ENCODE measurements at regions not wholly inside any gene's neighbourhood (a gene's known extent, or its start where the extent isn't known, plus 50 kb on each side); places are given as distances from the start of the nearest gene placed in this dataset.
"Not testable (repeated sequence)": the region's sequence is repeated elsewhere in the genome, so short reads cannot be mapped to it uniquely, and the experiment has no call there.

- no peak for DNase-seq
These were observed 92.2 kb upstream of the MAML3 start for GRCh38 chr4:140246216-140246615.

GRCh38 chr4:140244328-140244727 is 90.3 kb upstream of the MAML3 start:
- DNase-seq, result no peak

GRCh38 chr4:140243278-140243753 is 89.3 kb upstream of the MAML3 start:
- peak in 1 of 5 donors; percentile 11 for DNase-seq

GRCh38 chr4:140242357-140243277 is 88.6 kb upstream of the MAML3 start:
- peak in 2 of 5 donors; percentile 3 to 21 for DNase-seq

- DNase-seq, result no peak
These were observed 86.3 kb upstream of the MAML3 start for GRCh38 chr4:140240237-140240636.

GRCh38 chr4:140239311-140239710 is 85.3 kb upstream of the MAML3 start:
- no peak for DNase-seq

GRCh38 chr4:140238351-140239056 is 84.5 kb upstream of the MAML3 start:
- DNase-seq, result no peak

GRCh38 chr4:140237616-140238350 is 83.8 kb upstream of the MAML3 start:
- DNase-seq, result no peak

- no peak for DNase-seq
These were observed 82.7 kb upstream of the MAML3 start for GRCh38 chr4:140236654-140237169.

GRCh38 chr4:140234697-140235060 is 80.7 kb upstream of the MAML3 start:
- DNase-seq, result peak in 1 of 5 donors; percentile 61

- peak in 1 of 5 donors; percentile 36 for DNase-seq
These were observed 80.1 kb upstream of the MAML3 start for GRCh38 chr4:140233791-140234696.

GRCh38 chr4:140229881-140230280 is 75.9 kb upstream of the MAML3 start:
- DNase-seq, result no peak

- DNase-seq, result no peak
These were observed 73.3 kb upstream of the MAML3 start for GRCh38 chr4:140227286-140227685.

GRCh38 chr4:140223056-140223810 is 69.2 kb upstream of the MAML3 start:
- no peak for DNase-seq

GRCh38 chr4:140222171-140222570 is 68.2 kb upstream of the MAML3 start:
- DNase-seq, result no peak

GRCh38 chr4:140220058-140220457 is 66.1 kb upstream of the MAML3 start:
- no peak for DNase-seq

- no peak for DNase-seq
These were observed 65.6 kb upstream of the MAML3 start for GRCh38 chr4:140219567-140219966.

GRCh38 chr4:140219070-140219469 is 65.1 kb upstream of the MAML3 start:
- not testable (repeated sequence) for DNase-seq

- no peak for DNase-seq
These were observed 59.8 kb upstream of the MAML3 start for GRCh38 chr4:140213749-140214148.

- DNase-seq, result no peak
These were observed 59.1 kb upstream of the MAML3 start for GRCh38 chr4:140213116-140213515.

- DNase-seq, result no peak
These were observed 58.7 kb upstream of the MAML3 start for GRCh38 chr4:140212646-140213045.

Data from T-helper 1 cell (primary cell).